Esophagus squamous epithelium (tissue), 5 donors: ENCODE measurements at regions not wholly inside any gene's neighbourhood (a gene's known extent, or its start where the extent isn't known, plus 50 kb on each side); places are given as distances from the start of the nearest gene placed in this dataset.
A peak's percentile ranks its signal among the peaks of the same experiment; 100 is the strongest.
"Not testable (repeated sequence)": the region's sequence is repeated elsewhere in the genome, so short reads cannot be mapped to it uniquely, and the experiment has no call there.

Source experiments
- DNase-seq: peaks from one replicate; lab custom pipeline; 2025; lab: John Stamatoyannopoulos, UW
- H3K27ac ChIP-seq, 4 donors: fragments of 200-600 bp; sonication (generic); one replicate each; pipeline ENCODE4 v1.5.1; 2016 to 2019; ENCODE audit warnings: mild to moderate bottlenecking in 1 of 4
- H3K27me3 ChIP-seq, 4 donors: fragments of 200-600 bp; sonication (generic); 1 replicate in 3 of 4; 2 replicates in 1 of 4; pipeline versions ENCODE4 v1.5.1 to v1.6.0; 2017 to 2021; ENCODE audit warnings: antibody characterized with exemption in 1 of 4
- H3K36me3 ChIP-seq, 3 donors: fragments of 200-600 bp; sonication (generic); one replicate each; pipeline ENCODE4 v1.5.1; 2016 to 2019
- H3K4me1 ChIP-seq, 3 donors: fragments of 200-600 bp; sonication (generic); one replicate each; pipeline ENCODE4 v1.5.1; 2017 to 2019
- H3K4me3 ChIP-seq, 4 donors: fragments of 200-600 bp; sonication (generic); 1 replicate in 3 of 4; 2 replicates in 1 of 4; pipeline ENCODE4 v1.5.1; 2016 to 2019; ENCODE audit warnings: mild to moderate bottlenecking in 2 of 4, moderate library complexity in 1 of 4
- H3K9me3 ChIP-seq, 3 donors: fragments of 200-600 bp; sonication (generic); one replicate each; pipeline ENCODE4 v1.5.1; 2016 to 2019
- POLR2A ChIP-seq, 4 donors: fragments of 450-650 bp; IDR thresholded peaks; one replicate each; pipeline ENCODE4 v1.6.1; 2017; ENCODE audit warnings: antibody characterized with exemption in 4 of 4, mild to moderate bottlenecking in 4 of 4, moderate library complexity in 3 of 4
- WGBS, 2 donors: methylation state at CpG; one replicate each; pipeline ENCODE4 v1.1.5; 2018; 5-methylcytosine and 5-hydroxymethylcytosine counted together
- intact Hi-C: fragments of 100-400 bp; cut with DNase I; formaldehyde crosslinking; loops from one replicate; pipeline ENCODE4 v1.15.0; 2022
- TF ChIP-seq, protein P1 (sequence below), 6 experiments: fragments of 450-650 bp in 4 of 6; fragments of 200-600 bp in 2 of 6; sonication (generic) in 2 of 6; IDR thresholded peaks; one replicate each; pipeline ENCODE4 v1.5.1; 2016 to 2019; ENCODE audit warnings: antibody characterized with exemption in 6 of 6, mild to moderate bottlenecking in 4 of 6, moderate library complexity in 4 of 6
- donor health status: DM: yes; HTN: yes; CAD: no.

DNA sequence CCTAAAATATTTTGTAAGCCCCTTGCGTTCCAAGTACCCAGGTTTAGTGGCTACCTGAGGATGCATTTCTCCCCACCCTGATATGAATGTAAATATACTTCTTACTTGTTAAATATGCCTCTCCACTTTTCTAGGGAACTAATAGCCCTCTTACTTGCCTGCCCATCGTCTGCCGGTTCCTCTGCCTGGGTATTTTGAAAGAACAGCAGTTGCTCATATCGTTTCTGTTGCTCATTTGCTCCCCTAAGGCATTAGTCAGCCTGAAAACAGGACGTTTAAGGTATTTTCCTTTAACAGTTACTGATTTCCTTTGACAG, 141.3 kb upstream of the CARMIL1 start:
- 9 to 13% methylated on average over 5 of the region's 5 CpGs for WGBS, 2 donors
- Histone ChIP-seq H3K36me3 (no peaks in the 10 kb centered on the region), H3K4me1 (peaks cover 3 to 49% (median 6%) of the 10 kb centered on the region in 3 donors), H3K9me3 (no peaks in the 10 kb centered on the region), H3K27ac (peak overlapping the region; percentile 76 to 96 (median 89)), H3K4me3 (peak overlapping the region; percentile 29 to 72 (median 44)), H3K27me3 (no peaks in the 10 kb centered on the region)
- no peak for DNase-seq
- intact Hi-C loops: no loop called here
- TF ChIP-seq, protein P1, sequence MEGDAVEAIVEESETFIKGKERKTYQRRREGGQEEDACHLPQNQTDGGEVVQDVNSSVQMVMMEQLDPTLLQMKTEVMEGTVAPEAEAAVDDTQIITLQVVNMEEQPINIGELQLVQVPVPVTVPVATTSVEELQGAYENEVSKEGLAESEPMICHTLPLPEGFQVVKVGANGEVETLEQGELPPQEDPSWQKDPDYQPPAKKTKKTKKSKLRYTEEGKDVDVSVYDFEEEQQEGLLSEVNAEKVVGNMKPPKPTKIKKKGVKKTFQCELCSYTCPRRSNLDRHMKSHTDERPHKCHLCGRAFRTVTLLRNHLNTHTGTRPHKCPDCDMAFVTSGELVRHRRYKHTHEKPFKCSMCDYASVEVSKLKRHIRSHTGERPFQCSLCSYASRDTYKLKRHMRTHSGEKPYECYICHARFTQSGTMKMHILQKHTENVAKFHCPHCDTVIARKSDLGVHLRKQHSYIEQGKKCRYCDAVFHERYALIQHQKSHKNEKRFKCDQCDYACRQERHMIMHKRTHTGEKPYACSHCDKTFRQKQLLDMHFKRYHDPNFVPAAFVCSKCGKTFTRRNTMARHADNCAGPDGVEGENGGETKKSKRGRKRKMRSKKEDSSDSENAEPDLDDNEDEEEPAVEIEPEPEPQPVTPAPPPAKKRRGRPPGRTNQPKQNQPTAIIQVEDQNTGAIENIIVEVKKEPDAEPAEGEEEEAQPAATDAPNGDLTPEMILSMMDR (IDR thresholded peaks at IDR 0.05): no peak
- TF ChIP-seq POLR2A (IDR thresholded peaks at IDR 0.05): no peak

DNA sequence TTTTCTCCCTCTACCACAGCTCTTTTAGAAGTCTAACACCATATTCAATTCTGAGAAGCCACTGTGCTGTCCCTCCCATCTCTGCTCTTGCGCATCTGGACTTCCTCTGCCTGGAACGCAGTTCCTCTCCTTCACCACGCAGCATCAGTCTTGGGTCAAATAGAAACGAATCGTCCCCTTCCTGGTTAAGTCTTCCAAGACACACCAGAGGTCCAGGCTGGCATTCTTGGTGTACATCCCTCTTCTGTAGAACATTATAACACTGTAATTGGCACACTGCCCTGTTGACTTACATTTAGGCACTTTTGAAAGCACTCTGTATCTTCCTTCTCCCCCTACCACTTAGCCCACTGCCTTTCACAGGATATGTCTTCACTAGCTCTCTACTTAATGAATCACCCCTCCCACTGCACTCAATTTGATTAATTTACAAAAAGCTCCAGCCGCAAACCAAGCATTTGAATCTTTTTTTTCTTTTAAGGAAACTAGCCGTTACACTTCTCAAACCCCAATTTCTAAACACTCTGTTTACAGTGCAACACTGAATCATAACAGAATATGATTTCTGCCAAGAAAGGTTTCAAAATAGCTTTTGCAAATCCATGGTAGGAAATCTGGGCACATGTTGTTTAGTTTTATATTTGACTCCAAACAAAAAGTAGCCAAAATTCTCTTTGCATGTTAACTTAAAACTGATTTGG, 140.8 kb upstream of the CARMIL1 start:
- TF ChIP-seq, protein P1 (IDR thresholded peaks at IDR 0.05): peak in 4 of 6 experiments; percentile 23 to 34 (median 31)
- peak in 3 of 4 donors; percentile 18 to 73 (median 46) for TF ChIP-seq POLR2A (IDR thresholded peaks at IDR 0.05)
- H3K9me3 ChIP-seq: no peaks in the 10 kb centered on the region
- intact Hi-C loops: no loop called here
- no peaks in the 10 kb centered on the region for H3K27me3 ChIP-seq
- H3K4me3 ChIP-seq: peak overlapping the region; percentile 29 to 72 (median 44)
- H3K4me1 ChIP-seq: peaks cover 3 to 49% (median 6%) of the 10 kb centered on the region in 3 donors
- H3K36me3 ChIP-seq: no peaks in the 10 kb centered on the region
- peak overlapping the region; percentile 76 to 96 (median 89) for H3K27ac ChIP-seq
- DNase-seq: no peak
- WGBS, 2 donors: 0 to 2% methylated on average over 6 to 7 of the region's 7 CpGs

DNA sequence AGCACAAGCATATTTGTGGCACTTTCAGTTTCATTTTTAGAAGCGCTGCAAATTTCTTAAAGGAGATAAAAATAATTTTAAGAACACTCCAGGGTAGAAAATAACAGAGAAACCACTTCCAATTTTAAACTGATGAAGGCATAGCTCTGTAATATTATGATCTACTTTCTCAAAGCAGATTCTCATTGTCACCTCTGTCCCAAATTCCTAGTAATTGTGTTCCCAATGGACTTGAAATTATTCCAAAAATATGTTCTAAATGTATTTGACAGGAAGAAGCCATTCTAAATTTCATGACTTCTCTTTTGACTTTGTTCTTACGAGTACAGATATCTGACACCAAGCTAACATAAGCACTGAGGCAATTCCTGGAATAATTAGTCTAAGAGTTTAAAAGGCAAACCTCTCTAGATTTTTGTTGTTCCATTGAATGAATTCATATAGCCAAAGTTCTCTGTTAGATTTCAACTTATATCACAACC, 140.2 kb upstream of the CARMIL1 start:
- Histone ChIP-seq H3K27ac (peak overlapping the region; percentile 76 to 96 (median 89)), H3K4me1 (peaks cover 3 to 46% (median 6%) of the 10 kb centered on the region in 3 donors), H3K36me3 (no peaks in the 10 kb centered on the region), H3K27me3 (no peaks in the 10 kb centered on the region), H3K9me3 (no peaks in the 10 kb centered on the region), H3K4me3 (peak overlapping the region; percentile 29 to 72 (median 44))
- WGBS, 2 donors: 0 to 3% methylated on average over 2 of the region's 2 CpGs
- DNase-seq: no peak
- intact Hi-C loops: no loop called here
- TF ChIP-seq, protein P1 (IDR thresholded peaks at IDR 0.05): no peak
- no peak for TF ChIP-seq POLR2A (IDR thresholded peaks at IDR 0.05)

DNA sequence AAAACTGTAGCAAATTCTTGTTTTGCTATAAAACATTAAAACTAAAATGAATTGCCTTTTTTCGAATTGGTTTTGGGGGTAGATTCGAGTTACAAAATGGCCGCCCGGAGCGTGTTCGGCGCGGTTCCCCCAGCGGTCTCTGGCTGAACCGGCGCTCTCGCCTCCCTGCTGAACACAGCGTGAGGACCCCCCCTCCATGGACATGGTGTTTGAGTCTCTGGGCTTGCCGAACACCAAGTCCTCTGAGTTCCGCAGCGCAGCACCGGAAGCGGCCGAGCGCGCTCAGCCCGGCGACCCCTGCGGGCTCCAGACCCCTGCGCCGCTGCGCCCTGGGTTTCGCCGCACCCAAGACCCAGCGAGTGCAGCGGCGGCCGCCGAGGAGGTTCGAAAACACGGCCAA, 139.6 kb upstream of the CARMIL1 start:
- H3K36me3 ChIP-seq, H3K27me3 ChIP-seq, H3K9me3 ChIP-seq, intact Hi-C loops, DNase-seq: not testable (repeated sequence)
- Histone ChIP-seq H3K27ac (peak overlapping the region in 2 of 4 donors; percentile 86 to 92), H3K4me1 (peaks cover 3 to 46% (median 6%) of the 10 kb centered on the region in 3 donors), H3K4me3 (peak overlapping the region in 2 of 4 donors; percentile 43 to 72)
- 91 to 95% methylated on average over 20 to 32 of the region's 36 CpGs for WGBS, 2 donors

DNA sequence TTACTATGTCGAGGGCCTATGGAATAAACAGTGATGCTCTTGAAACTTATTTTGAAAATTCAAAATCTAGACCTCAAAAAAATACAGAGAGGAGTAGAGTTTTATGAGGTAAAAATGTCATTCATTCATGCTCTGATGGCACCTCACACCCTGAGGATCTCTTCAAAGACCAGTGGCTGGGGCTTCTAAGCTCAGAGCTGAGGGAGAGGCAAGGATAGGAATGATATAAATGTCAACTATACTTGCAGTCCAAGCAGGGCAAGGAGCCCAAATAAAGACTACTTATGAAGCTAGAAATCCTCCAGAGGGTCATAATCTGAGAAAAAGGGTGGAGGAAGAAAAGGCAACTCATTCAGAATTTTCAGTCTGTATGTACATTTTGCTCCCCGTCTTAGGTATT, 136.7 kb upstream of the CARMIL1 start:
- Histone ChIP-seq H3K27ac (no peak overlapping the region), H3K27me3 (no peaks in the 10 kb centered on the region), H3K9me3 (no peaks in the 10 kb centered on the region), H3K36me3 (no peaks in the 10 kb centered on the region), H3K4me1 (peaks cover 0 to 20% (median 6%) of the 10 kb centered on the region in 3 donors), H3K4me3 (no peak overlapping the region)
- WGBS, 2 donors: 76 to 85% methylated on average over 2 of the region's 2 CpGs
- intact Hi-C loops: no loop called here
- DNase-seq: no peak
- TF ChIP-seq, protein P1 (IDR thresholded peaks at IDR 0.05): no peak
- no peak for TF ChIP-seq POLR2A (IDR thresholded peaks at IDR 0.05)
